GM12873 (cell line): ENCODE measurements at regions not wholly inside any gene's neighbourhood (a gene's known extent, or its start where the extent isn't known, plus 50 kb on each side); places are given as distances from the start of the nearest gene placed in this dataset.

Source experiments
- TF ChIP-seq, protein P1 (sequence below): IDR thresholded peaks from 2 replicates; pipeline ENCODE4 v1.5.1; 2012; ENCODE audit warnings: low read depth, mild to moderate bottlenecking, moderate library complexity, low read length, control low read depth; ENCODE audit not compliant: insufficient read depth; ENCODE audit errors: missing control alignments

DNA sequence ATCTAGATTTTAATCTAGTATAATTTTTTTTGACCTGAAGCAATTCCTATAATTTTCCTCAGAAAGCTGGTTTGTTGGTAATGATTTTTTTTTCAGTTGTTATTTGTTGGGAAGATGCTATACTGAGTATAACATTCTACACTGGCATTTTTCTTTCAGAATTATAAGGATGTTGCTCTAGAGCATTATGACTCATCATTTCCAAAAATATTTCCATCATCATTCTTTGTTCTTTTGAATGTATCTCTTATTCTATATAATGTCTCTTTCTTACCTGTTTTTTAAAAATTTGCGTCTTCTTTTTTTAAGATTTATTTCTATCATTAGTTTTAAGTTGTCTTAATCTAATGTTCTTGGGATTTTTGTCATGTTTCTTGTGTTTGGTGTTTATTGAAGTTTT lies 356.5 kb upstream of the KCND2 start:
- TF ChIP-seq, protein P1, sequence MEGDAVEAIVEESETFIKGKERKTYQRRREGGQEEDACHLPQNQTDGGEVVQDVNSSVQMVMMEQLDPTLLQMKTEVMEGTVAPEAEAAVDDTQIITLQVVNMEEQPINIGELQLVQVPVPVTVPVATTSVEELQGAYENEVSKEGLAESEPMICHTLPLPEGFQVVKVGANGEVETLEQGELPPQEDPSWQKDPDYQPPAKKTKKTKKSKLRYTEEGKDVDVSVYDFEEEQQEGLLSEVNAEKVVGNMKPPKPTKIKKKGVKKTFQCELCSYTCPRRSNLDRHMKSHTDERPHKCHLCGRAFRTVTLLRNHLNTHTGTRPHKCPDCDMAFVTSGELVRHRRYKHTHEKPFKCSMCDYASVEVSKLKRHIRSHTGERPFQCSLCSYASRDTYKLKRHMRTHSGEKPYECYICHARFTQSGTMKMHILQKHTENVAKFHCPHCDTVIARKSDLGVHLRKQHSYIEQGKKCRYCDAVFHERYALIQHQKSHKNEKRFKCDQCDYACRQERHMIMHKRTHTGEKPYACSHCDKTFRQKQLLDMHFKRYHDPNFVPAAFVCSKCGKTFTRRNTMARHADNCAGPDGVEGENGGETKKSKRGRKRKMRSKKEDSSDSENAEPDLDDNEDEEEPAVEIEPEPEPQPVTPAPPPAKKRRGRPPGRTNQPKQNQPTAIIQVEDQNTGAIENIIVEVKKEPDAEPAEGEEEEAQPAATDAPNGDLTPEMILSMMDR = no peak

DNA sequence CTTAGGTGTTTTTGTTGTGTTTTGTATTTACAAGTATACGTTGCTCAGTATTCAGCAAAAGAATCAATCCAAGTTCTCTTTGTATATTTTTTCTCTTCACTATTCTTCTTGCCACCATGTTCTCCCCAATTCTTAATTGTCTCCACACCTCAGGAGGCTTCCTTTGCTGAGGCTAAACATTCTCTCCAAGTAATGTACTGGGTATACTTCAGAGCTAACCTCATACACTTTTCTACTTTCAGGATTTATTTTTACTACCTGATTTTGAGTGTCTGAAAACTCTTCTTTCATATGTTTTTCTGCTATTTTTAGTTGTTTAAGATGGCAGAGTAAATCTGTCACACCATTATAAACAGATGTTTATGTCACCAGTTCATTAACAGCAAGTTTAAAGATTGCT lies 354.8 kb upstream of the KCND2 start:
- TF ChIP-seq, protein P1 = no peak

DNA sequence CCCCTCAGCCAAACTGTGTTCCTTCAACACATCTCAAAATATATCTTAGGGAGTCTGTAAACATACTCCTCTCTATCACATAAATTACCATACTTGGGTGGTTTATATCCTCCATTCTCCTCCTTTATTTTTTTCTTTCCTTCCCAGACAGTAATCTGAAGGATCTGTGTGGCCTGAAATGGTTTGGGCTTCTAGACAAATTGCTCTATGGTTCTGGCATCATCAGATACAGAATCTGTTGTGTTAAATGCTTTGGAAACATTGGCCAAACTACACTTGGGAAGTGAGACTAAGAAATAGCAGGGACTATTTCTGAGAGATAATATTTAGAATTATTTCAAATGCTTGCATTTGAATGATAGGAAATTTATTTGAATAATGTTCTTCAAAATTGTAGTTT lies 353.0 kb upstream of the KCND2 start:
- TF ChIP-seq, protein P1 = no peak

DNA sequence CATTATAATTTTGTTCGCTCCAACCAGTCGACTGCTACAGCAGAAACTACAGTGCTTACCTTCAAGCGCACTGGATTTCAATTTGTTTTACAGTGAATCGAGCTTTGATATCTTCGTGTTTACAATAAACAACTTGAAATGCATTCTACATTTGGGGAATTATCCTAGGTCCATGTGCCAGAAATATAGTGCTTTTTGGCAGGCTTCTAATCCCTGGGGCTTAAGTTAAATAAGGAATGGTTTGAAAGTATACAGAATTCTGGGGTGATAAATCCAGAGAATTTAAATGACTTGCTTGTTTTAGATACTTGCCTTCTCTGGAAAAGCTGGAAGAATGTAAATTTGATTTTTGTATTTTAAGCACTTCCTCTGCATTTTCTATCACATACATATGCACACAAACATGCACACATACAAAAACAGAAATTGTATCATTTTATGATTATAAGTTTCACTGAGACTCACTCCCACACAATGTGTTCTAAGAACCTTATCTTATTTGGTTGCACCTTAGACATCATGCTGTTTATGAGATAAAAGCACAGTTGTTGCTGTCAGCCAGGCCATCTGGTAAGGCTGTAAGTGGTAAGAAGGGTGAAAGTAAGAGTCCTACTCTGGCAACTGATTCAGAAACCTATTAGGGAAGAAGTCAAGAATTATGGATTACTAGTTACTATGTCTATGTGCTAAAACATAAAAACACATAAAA lies 347.2 kb upstream of the KCND2 start:
- TF ChIP-seq, protein P1 = no peak

DNA sequence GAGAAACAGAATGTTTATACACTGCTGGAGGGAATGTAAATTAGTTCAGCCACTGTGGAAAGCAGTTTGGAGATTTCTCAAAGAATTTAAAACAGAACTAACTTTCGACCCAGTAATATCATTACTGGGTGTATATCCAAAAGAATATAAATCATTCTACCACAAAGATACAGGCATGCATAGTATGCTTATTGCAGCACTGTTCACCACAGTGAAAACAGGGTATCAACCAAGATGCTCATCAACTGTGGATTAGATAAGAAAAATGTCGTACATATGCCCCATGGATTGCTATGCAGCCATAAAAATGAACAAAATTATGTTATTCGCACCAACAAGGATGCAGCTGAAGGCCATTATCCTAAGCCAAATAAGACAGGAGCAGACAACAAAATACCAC lies 343.1 kb upstream of the KCND2 start:
- TF ChIP-seq, protein P1 = no peak

DNA sequence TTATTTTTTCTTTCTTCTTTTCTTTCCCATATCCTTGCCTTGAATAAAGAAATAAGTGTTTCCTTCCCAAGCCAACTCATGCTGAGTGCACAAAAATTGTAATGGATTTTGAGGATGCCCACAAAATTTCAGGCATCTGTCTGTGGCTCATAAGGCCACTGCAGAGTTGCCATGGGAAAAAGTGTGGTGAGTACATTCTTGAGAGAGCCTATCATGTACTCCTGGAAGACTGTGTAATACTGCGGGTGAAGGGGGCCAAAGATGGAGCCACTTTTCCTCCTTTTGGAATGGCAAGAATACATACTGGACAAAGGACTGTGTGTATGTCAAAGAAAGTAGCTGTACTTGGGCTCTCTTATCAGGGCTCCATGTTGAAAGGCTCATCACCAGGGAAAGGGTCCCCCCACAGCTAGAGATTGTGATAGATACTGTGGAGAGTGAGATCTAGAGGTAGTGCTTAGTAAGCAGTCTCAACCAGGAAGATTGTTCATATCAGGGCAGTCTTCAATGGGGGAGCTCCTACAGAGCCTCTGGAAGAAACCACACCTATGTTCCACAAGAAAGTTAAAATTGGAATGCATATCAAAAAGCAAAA lies 341.6 kb upstream of the KCND2 start:
- TF ChIP-seq, protein P1 = no peak

DNA sequence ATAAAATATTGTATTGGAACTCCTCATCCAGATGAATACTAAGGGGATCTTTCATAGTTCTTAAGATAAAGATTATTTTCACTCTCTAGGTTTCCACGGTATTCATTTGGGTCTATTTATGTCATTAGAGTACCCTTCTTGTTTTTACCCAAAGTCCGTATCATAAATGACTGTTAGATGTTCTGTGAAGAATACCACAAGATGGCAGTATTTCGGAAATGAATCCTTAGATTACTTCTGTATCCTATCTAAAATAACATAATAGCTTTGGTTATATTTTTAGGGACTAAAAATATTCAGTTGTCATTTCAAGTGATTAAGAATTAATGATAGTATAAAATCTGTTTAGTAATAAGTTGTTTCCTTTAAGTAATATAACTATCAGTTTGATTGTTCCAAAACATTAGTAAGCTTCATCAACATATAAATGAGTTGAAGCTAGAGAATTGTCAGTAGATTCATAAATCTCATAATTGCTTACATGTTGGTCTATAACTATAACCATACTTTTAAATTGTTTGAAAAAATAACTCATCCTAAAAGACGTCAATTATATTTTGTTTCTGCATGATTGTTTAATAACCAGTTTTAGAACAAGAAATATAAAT lies 337.5 kb upstream of the KCND2 start:
- TF ChIP-seq, protein P1 = peak; percentile 31
